Testis (tissue), 2 donors: ENCODE measurements at regions not wholly inside any gene's neighbourhood (a gene's known extent, or its start where the extent isn't known, plus 50 kb on each side); places are given as distances from the start of the nearest gene placed in this dataset.

ENCODE experiments used
- DNase-seq: peaks from one replicate; pipeline ENCODE4 v3.0.0-alpha.2; 2019
- H3K27ac ChIP-seq, 2 donors: fragments of 200-600 bp; sonication (generic); one replicate each; pipeline ENCODE4 v1.5.1; 2019
- H3K27me3 ChIP-seq: fragments of 200-600 bp; sonication (generic); one replicate; pipeline ENCODE4 v1.5.1; 2019
- H3K36me3 ChIP-seq: fragments of 200-600 bp; sonication (generic); one replicate; pipeline ENCODE4 v1.5.1; 2017; ENCODE audit warnings: low read depth; ENCODE audit errors: missing control alignments
- H3K4me1 ChIP-seq: fragments of 200-600 bp; sonication (generic); one replicate; pipeline ENCODE4 v1.5.1; 2019
- H3K4me3 ChIP-seq, 2 donors: fragments of 200-600 bp; sonication (generic); one replicate each; pipeline ENCODE4 v1.5.1; 2017 to 2019
- H3K9me3 ChIP-seq: fragments of 200-600 bp; sonication (generic); one replicate; pipeline ENCODE4 v1.5.1; 2017
- POLR2A ChIP-seq: fragments of 450-650 bp; IDR thresholded peaks from one replicate; pipeline ENCODE4 v1.6.1; 2017; ENCODE audit warnings: antibody characterized with exemption, mild to moderate bottlenecking, moderate library complexity
- WGBS, 2 donors: methylation state at CpG; one replicate each; pipeline ENCODE4 v1.1.5; 2018; 5-methylcytosine and 5-hydroxymethylcytosine counted together
- intact Hi-C: fragments of 100-400 bp; cut with DNase I; formaldehyde crosslinking; loops from one replicate; pipeline ENCODE4 v1.15.1; 2023; ENCODE audit warnings: low total_unique reads
- TF ChIP-seq, protein P1 (sequence below), 3 experiments: fragments of 450-650 bp in 2 of 3; fragments of 200-600 bp in 1 of 3; sonication (generic) in 1 of 3; IDR thresholded peaks; one replicate each; pipeline ENCODE4 v1.5.1; 2016 to 2019; ENCODE audit warnings: antibody characterized with exemption in 3 of 3, mild to moderate bottlenecking in 2 of 3, moderate library complexity in 1 of 3

DNA sequence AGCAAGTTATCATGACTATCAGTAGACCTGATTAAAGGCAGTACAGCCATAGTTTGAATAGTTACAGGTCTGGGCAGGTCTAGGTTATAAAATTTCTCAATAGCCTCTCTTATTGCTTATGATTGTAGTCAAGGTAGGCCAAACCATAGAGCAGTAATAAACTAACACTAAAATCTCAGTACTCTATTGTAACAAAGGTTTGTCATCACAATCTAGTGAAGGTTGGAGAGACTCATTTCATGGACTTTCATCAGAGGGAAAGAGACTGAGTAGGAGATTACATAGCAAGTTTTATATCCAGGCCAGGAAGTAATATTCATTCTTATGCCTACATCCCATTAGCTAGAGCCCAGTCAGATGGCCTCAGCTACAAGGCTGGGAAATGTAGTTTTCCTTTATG lies 141.0 kb downstream of the ASB9 start:
- Histone ChIP-seq H3K4me1 (no peaks in the 10 kb centered on the region), H3K27ac (no peak overlapping the region), H3K36me3 (no peaks in the 10 kb centered on the region), H3K27me3 (no peaks in the 10 kb centered on the region), H3K4me3 (no peak overlapping the region), H3K9me3 (no peaks in the 10 kb centered on the region)
- intact Hi-C loops, result no loop called here
- TF ChIP-seq, protein P1, sequence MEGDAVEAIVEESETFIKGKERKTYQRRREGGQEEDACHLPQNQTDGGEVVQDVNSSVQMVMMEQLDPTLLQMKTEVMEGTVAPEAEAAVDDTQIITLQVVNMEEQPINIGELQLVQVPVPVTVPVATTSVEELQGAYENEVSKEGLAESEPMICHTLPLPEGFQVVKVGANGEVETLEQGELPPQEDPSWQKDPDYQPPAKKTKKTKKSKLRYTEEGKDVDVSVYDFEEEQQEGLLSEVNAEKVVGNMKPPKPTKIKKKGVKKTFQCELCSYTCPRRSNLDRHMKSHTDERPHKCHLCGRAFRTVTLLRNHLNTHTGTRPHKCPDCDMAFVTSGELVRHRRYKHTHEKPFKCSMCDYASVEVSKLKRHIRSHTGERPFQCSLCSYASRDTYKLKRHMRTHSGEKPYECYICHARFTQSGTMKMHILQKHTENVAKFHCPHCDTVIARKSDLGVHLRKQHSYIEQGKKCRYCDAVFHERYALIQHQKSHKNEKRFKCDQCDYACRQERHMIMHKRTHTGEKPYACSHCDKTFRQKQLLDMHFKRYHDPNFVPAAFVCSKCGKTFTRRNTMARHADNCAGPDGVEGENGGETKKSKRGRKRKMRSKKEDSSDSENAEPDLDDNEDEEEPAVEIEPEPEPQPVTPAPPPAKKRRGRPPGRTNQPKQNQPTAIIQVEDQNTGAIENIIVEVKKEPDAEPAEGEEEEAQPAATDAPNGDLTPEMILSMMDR (IDR thresholded peaks at IDR 0.05), result no peak
- no peak for TF ChIP-seq POLR2A
- no peak for DNase-seq

DNA sequence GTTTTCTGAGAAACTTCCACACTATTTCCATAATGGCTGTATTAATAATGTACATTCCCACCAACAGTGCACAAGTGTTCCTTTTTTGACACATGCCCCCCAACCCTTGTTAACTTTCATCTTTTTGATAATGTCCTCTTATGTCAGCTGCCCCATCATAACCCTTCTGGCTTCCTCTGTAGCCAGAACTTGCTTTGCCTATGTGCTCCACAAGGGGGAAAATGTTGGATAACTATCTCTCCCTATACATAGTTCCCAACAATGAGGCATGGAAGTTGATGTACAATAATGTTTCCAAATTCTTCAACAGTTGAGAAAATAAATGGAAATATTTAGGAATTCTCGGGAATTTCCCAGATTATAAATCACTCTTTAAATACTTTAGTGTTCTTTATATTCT lies 142.9 kb downstream of the ASB9 start:
- no peak for DNase-seq
- Histone ChIP-seq H3K27me3 (no peaks in the 10 kb centered on the region), H3K9me3 (no peaks in the 10 kb centered on the region), H3K36me3 (no peaks in the 10 kb centered on the region), H3K4me3 (no peak overlapping the region), H3K4me1 (no peaks in the 10 kb centered on the region), H3K27ac (no peak overlapping the region)
- WGBS, 2 donors, result 78 to 89% methylated on average over 1 of the region's 1 CpG
- TF ChIP-seq POLR2A, result no peak
- TF ChIP-seq, protein P1 (IDR thresholded peaks at IDR 0.05), result no peak
- intact Hi-C loops, result no loop called here

DNA sequence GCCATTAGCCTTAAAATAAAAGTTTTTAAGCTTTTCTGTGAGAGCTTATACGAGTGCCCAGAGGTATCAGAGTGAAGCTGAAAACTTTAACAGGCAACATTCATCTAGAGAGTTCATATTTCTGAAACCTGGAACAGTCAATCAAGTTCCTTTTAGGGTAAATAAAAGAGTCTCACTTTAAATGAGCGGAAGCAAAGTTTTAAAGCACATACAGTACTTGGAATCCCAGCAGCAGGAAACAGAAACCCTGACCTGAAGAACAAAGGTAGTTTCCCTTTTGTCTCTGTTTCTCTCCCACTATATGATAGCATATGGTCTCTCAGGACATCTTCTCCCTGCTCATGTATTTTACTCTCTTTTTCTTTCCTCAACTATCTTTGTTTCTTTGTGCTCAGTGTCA lies 153.0 kb downstream of the ASB9 start:
- no peak overlapping the region for H3K27ac ChIP-seq
- no peak overlapping the region for H3K4me3 ChIP-seq
- H3K27me3 ChIP-seq, result no peaks in the 10 kb centered on the region
- no peaks in the 10 kb centered on the region for H3K36me3 ChIP-seq
- WGBS, 2 donors, result 83 to 85% methylated on average over 2 of the region's 2 CpGs
- intact Hi-C loops, result no loop called here
- TF ChIP-seq POLR2A, result no peak
- TF ChIP-seq, protein P1 (IDR thresholded peaks at IDR 0.05), result no peak
- no peaks in the 10 kb centered on the region for H3K4me1 ChIP-seq
- no peaks in the 10 kb centered on the region for H3K9me3 ChIP-seq
- no peak for DNase-seq

DNA sequence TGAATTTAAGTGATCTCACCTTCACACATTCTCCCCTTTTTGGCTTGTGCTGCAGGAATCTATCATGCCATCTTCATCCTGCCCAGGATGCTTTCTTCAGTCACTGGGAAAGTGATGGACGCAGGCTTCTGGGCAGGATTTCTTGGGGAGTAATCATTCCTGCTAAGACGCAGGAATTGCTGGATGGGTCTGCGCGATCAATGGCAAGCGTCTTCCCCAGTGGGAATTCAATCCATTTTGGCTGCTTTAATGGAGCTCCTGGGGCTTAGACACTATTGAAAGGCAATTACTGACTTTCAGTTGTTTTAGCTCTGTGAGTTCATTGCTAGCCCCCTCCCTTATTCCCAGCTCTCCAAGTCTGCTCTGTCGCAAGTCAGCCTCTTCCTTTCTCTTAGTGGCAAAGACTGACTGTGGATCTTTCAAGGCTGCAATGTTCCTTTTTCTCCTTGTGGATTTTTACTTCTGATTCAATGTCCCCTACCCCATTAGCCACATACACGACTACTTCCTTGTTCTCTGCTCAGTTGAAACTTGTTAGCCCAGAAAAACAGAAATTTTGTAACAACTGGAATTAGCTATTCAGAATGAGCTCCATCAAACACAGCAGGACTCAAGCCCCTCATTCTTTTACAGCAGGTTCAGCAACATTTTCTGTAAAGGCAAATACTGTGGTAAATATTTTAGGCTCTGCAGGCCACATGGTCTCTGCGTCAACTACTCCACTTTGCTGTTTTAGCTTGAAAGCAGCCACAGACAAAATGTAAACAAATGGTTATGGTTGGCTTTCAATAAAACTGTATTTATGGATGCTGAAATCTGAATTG lies 154.9 kb downstream of the ASB9 start:
- WGBS, 2 donors, result 45 to 46% methylated on average over 3 to 8 of the region's 8 CpGs
- Histone ChIP-seq H3K36me3 (no peaks in the 10 kb centered on the region), H3K4me3 (no peak overlapping the region), H3K9me3 (no peaks in the 10 kb centered on the region), H3K4me1 (no peaks in the 10 kb centered on the region), H3K27ac (no peak overlapping the region), H3K27me3 (no peaks in the 10 kb centered on the region)
- no peak for DNase-seq
- intact Hi-C loops, result no loop called here
- TF ChIP-seq POLR2A, result no peak
- TF ChIP-seq, protein P1 (IDR thresholded peaks at IDR 0.05), result no peak

DNA sequence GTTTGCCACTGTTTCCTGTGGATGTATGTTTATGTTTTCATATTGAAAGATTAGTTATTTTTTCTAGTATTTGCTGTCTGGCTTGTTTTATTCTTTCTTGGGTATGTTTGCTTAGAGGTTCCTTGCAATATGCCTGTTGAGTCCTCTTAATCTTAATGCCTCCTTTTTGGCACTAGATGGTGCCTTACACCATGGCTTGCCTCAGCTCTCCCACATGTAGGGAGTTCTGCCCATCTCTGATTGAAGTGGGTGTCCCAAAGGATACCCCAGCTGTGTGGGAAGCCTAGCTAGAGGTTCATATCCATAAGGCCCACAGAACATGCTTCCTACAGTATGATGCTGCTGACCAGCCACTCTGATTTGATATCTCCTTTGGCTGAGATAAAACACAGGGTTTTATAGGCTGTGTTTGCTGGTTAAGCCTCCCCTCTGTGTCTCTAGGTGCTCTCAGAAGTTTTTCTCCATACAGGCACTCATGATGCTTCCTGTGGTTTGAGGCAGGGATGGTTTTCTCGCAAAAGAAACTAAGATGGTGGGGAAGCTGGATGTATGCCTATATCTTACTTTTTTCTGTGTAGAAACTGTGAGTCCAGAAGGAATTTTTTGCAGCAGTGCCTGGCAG lies 162.4 kb downstream of the ASB9 start:
- intact Hi-C loops, result no loop called here
- no peaks in the 10 kb centered on the region for H3K27me3 ChIP-seq
- no peaks in the 10 kb centered on the region for H3K9me3 ChIP-seq
- TF ChIP-seq, protein P1 (IDR thresholded peaks at IDR 0.05), result no peak
- no peak for TF ChIP-seq POLR2A
- 90 to 100% methylated on average over 1 of the region's 1 CpG for whole genome bisulfite sequencing, 2 donors
- no peaks in the 10 kb centered on the region for H3K4me1 ChIP-seq
- H3K4me3 ChIP-seq, result no peak overlapping the region
- no peak overlapping the region for H3K27ac ChIP-seq
- no peaks in the 10 kb centered on the region for H3K36me3 ChIP-seq
- DNase-seq, result no peak
